ENCODE measurements at regions not wholly inside any gene's neighbourhood (a gene's known extent, or its start where the extent isn't known, plus 50 kb on each side); places are given as distances from the start of the nearest gene placed in this dataset.

DNA sequence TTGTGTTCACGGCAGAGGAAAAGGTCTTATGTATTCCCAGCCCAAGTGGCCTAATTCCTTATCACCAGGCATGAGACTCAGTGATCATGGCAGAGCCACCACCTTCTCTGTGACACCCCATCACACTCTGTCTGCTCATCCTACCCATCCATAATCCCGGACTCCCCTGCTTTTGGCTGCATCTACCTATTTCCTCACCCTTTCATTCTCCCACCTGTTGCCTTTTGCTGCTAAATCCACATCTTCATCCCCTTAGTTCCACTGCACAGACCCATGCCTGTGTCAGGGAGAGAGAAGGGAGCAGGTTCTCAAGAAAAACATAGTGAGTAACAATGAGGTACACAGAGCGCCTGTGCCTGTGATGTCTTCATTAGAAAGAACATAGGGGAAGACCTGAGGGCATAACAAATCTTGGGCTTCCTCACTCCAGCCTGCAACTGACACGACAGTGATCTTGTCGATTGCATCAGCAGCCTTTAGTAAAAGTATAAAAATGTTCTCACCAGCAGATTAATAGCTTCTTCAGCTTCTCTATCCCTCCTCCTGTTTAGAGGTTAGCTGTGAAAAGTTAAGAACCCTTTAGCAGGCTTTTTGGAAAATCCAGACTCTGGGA lies 246.5 kb upstream of the SPRED2 start:
- Mint-ChIP-seq H3K27ac (no peak overlapping the region), H3K4me1 (ENCODE audit: low read depth) (no peaks in the 10 kb centered on the region), H3K9me3 (ENCODE audit: insufficient read depth) (no peaks in the 10 kb centered on the region), H3K27me3 (ENCODE audit: low read depth) (peaks cover 11% of the 10 kb centered on the region), H3K36me3 (ENCODE audit: low read depth) (no peaks in the 10 kb centered on the region), H3K4me3 (no peak overlapping the region)
- DNase-seq = no peak
- ATAC-seq = no peak
- ChIA-PET CTCF (no interaction called here), POLR2A (no interaction called here)

DNA sequence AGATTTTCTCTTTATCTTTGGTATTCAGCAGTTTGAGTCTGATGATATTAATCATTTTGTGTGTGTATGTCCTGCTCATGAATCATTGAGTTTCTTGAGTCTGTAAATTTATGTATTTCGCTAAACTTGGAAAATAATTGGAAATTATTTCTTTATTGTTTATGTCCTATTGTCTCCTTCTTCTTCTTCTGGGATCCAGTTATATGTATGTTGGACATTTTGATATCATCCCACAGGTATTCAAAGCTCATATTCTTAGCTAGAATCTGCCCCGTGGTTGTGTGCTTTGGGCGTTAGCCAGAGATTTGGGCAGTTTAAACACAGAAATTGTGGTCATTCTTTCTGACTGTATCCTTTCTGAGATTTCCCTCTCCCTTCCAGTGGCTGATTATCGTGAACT lies 243.0 kb upstream of the SPRED2 start:
- ChIA-PET CTCF (no interaction called here), POLR2A (no interaction called here)
- no peaks in the 10 kb centered on the region for H3K4me1 Mint-ChIP-seq (ENCODE audit: low read depth)
- ATAC-seq (no peak), DNase-seq (no peak)
- H3K27me3 Mint-ChIP-seq (ENCODE audit: low read depth) = peaks cover 9% of the 10 kb centered on the region
- H3K9me3 Mint-ChIP-seq (ENCODE audit: insufficient read depth) = no peaks in the 10 kb centered on the region
- H3K36me3 Mint-ChIP-seq (ENCODE audit: low read depth) = no peaks in the 10 kb centered on the region
- no peak overlapping the region for H3K27ac Mint-ChIP-seq
- H3K4me3 Mint-ChIP-seq = no peak overlapping the region

DNA sequence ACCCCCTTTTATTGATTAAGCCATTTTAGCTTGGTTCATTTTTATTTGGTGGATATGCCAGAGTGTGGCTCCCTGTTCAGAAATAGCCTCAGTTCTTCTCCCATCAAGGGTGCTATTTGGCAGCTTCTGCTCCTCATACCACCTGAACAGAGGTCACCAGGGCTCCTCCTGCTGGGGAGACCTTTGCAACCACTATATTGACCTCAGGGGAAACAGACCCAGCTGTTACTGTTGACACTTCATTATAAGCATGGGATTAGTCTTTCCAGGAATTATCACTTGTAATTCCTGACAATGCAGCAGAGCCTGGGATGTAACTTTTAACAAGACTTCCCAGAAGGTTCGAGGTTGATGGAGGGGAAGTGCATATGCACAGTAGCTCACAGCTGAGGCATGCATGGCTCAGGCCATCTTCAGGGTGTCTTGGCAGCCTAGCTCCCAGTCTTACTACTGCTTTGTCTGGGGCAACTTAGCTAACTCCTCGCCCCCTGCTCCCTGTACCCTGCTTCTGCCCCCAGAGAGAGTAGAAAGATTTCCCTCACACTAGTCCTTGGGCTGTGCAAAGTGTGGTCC lies 239.4 kb upstream of the SPRED2 start:
- no peak overlapping the region for H3K4me3 Mint-ChIP-seq
- CTCF ChIA-PET = interaction anchor here (0.6 kb wide), 1 partner anchor 564 kb away, joined by 3 read pairs; no protein-coding TSS in a partner anchor
- H3K27me3 Mint-ChIP-seq (ENCODE audit: low read depth) = peaks cover 9% of the 10 kb centered on the region
- POLR2A ChIA-PET = no interaction called here
- H3K9me3 Mint-ChIP-seq (ENCODE audit: insufficient read depth) = peaks cover 3% of the 10 kb centered on the region
- H3K4me1 Mint-ChIP-seq (ENCODE audit: low read depth) = no peaks in the 10 kb centered on the region
- H3K36me3 Mint-ChIP-seq (ENCODE audit: low read depth) = no peaks in the 10 kb centered on the region
- DNase-seq = no peak
- no peak overlapping the region for H3K27ac Mint-ChIP-seq
- ATAC-seq = no peak

DNA sequence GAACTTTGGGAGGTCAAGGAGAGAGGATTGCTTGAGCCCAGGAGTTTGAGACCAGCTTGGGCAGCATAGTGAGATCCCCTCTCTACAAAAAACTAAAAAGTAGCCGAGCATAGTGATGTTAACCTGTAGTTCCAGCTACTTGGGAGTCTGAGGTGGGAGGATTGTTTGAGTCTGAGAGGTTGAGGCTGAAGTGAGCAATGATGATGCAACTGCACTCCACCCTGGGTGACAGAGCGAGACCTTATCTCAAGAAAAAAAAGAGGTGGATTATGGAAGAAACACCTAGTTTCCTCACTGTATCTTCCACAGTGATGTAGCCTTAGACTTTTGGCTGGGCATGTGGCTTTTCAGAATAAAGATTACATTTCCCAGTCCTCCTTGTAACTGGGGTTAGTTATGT lies 237.2 kb upstream of the SPRED2 start:
- peaks cover 8% of the 10 kb centered on the region for H3K4me1 Mint-ChIP-seq (ENCODE audit: low read depth)
- POLR2A ChIA-PET = no interaction called here

DNA sequence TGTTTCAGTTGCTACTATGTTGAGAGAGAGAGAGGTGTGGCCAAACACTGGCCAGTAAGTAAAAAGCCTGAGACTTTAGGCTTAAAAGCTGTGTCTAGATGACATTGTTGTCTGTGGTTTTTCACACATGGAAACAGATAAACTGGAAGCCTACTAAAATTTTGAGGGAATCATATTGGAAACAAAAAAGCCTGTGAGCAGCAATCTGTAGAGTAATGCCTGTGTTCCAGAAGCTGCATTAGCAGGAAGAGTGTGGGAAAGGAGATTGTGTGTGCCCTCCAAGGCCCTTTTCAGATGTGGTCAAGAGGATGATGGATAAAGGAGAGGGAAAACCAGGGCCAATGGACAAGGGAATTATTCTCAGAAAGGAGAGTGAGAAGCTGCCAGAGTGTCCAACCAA lies 236.3 kb upstream of the SPRED2 start:
- peaks cover 8% of the 10 kb centered on the region for H3K4me1 Mint-ChIP-seq (ENCODE audit: low read depth)
- H3K4me3 Mint-ChIP-seq = no peak overlapping the region
- H3K9me3 Mint-ChIP-seq (ENCODE audit: insufficient read depth) = peaks cover 3% of the 10 kb centered on the region
- ChIA-PET POLR2A (no interaction called here), CTCF (no interaction called here)
- peaks cover 5% of the 10 kb centered on the region for H3K27me3 Mint-ChIP-seq (ENCODE audit: low read depth)
- H3K36me3 Mint-ChIP-seq (ENCODE audit: low read depth) = no peaks in the 10 kb centered on the region
- no peak overlapping the region for H3K27ac Mint-ChIP-seq
- no peak for ATAC-seq
- no peak for DNase-seq

More for the DNA sequence above, 237.2 kb upstream of the SPRED2 start:
- DNase-seq (no peak), ATAC-seq (no peak)
- CTCF ChIA-PET = no interaction called here
- H3K36me3 Mint-ChIP-seq (ENCODE audit: low read depth) = no peaks in the 10 kb centered on the region
- H3K4me3 Mint-ChIP-seq = no peak overlapping the region
- H3K9me3 Mint-ChIP-seq (ENCODE audit: insufficient read depth) = peaks cover 3% of the 10 kb centered on the region
- no peak overlapping the region for H3K27ac Mint-ChIP-seq
- peaks cover 7% of the 10 kb centered on the region for H3K27me3 Mint-ChIP-seq (ENCODE audit: low read depth)

- POLR2A ChIA-PET = no interaction called here
- ATAC-seq (no peak), DNase-seq (no peak)
- no peak overlapping the region for H3K27ac Mint-ChIP-seq
- H3K9me3 Mint-ChIP-seq (ENCODE audit: insufficient read depth) = peaks cover 3% of the 10 kb centered on the region
- no peak overlapping the region for H3K4me3 Mint-ChIP-seq
- peaks cover 3% of the 10 kb centered on the region for H3K27me3 Mint-ChIP-seq (ENCODE audit: low read depth)
- H3K36me3 Mint-ChIP-seq (ENCODE audit: low read depth) = no peaks in the 10 kb centered on the region
- CTCF ChIA-PET = no interaction called here
- peaks cover 8% of the 10 kb centered on the region for H3K4me1 Mint-ChIP-seq (ENCODE audit: low read depth)
Observed at GRCh38 chr2:65666156-65666725, 233.8 kb upstream of the SPRED2 start.

DNA sequence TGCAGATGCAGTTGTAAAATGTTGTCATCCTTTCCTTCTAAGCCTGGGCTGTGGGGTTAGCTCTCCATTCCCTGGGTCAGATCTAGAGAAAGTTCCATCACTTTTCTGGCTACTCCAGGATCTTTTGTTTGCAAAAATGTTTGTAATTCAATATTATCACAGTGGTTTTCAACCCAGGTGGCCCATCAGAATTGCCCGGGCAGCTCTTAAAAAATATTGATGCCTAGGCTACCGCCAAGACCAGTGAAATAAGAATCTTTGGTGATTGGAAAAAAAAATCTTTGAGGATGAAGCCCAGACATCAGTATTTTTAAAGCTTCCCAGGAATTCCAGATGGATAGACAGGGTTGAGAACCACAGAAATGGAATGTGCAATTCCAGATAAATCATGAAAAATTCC lies 232.5 kb upstream of the SPRED2 start:
- H3K36me3 Mint-ChIP-seq (ENCODE audit: low read depth) = no peaks in the 10 kb centered on the region
- DNase-seq = no peak
- no peak for ATAC-seq
- peaks cover 8% of the 10 kb centered on the region for H3K4me1 Mint-ChIP-seq (ENCODE audit: low read depth)
- no peaks in the 10 kb centered on the region for H3K27me3 Mint-ChIP-seq (ENCODE audit: low read depth)
- H3K27ac Mint-ChIP-seq = no peak overlapping the region
- CTCF ChIA-PET = interaction anchor here (0.6 to 1.1 kb wide), 2 partner anchors 25 to 26 kb away, joined by 3 read pairs; no protein-coding TSS in a partner anchor
- no peak overlapping the region for H3K4me3 Mint-ChIP-seq
- POLR2A ChIA-PET = no interaction called here
- peaks cover 3% of the 10 kb centered on the region for H3K9me3 Mint-ChIP-seq (ENCODE audit: insufficient read depth)

GRCh38 chr2:65663831-65664407 lies 231.5 kb upstream of the SPRED2 start:
- DNase-seq (no peak), ATAC-seq (no peak)
- Mint-ChIP-seq H3K36me3 (ENCODE audit: low read depth) (no peaks in the 10 kb centered on the region), H3K27ac (no peak overlapping the region), H3K4me1 (ENCODE audit: low read depth) (peaks cover 8% of the 10 kb centered on the region), H3K9me3 (ENCODE audit: insufficient read depth) (peaks cover 3% of the 10 kb centered on the region), H3K27me3 (ENCODE audit: low read depth) (no peaks in the 10 kb centered on the region), H3K4me3 (no peak overlapping the region)
- ChIA-PET CTCF (interaction anchor here (1.1 kb wide), 1 partner anchor 24 kb away, joined by 3 read pairs; no protein-coding TSS in a partner anchor), POLR2A (no interaction called here)

GRCh38 chr2:65662654-65663432 lies 230.4 kb upstream of the SPRED2 start:
- H3K27me3 Mint-ChIP-seq (ENCODE audit: low read depth) = no peaks in the 10 kb centered on the region
- DNase-seq (no peak), ATAC-seq (no peak)
- H3K4me1 Mint-ChIP-seq (ENCODE audit: low read depth) = peaks cover 8% of the 10 kb centered on the region
- CTCF ChIA-PET = no interaction called here
- no peaks in the 10 kb centered on the region for H3K36me3 Mint-ChIP-seq (ENCODE audit: low read depth)
- no peak overlapping the region for H3K27ac Mint-ChIP-seq
- H3K4me3 Mint-ChIP-seq = no peak overlapping the region
- POLR2A ChIA-PET = no interaction called here
- H3K9me3 Mint-ChIP-seq (ENCODE audit: insufficient read depth) = no peaks in the 10 kb centered on the region

DNA sequence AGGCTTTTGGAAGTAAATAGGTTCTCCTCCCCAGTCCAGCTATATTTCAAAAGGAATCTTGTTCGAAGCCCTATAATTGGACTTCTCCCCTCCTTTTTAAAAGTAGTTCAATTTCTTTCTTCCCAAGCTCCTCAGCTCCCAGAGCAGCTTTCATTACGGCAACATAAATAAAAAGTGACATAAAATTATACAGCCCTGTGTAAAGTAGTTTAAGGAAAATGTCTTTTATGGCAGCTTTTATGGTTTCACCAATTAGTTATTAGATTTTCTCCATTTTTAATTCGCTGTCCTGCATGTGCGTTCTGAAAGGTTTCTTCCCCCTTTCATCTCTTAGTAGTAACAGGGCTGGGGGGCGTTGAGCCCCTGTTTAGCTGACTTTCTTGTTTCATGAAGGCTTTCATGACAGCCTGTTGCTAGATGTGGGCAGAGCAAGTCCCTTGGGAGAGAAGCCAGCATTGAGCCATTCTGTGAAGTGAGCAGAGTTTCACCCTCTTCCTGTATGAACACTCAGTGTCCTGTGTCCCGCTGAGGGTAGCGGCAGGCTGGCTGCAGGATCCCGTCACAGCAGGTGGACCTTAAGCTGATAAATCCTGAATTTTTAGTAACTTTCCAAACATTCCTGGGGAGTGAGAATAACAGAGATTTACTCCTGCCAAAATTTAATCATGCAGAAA lies 229.7 kb upstream of the SPRED2 start:
- ATAC-seq (no peak), DNase-seq (no peak)
- no peak overlapping the region for H3K4me3 Mint-ChIP-seq
- H3K27me3 Mint-ChIP-seq (ENCODE audit: low read depth) = no peaks in the 10 kb centered on the region
- no peaks in the 10 kb centered on the region for H3K9me3 Mint-ChIP-seq (ENCODE audit: insufficient read depth)
- ChIA-PET POLR2A (no interaction called here), CTCF (no interaction called here)
- H3K36me3 Mint-ChIP-seq (ENCODE audit: low read depth) = no peaks in the 10 kb centered on the region
- H3K4me1 Mint-ChIP-seq (ENCODE audit: low read depth) = peaks cover 8% of the 10 kb centered on the region
- H3K27ac Mint-ChIP-seq = no peak overlapping the region

- Mint-ChIP-seq H3K9me3 (ENCODE audit: insufficient read depth) (no peaks in the 10 kb centered on the region), H3K36me3 (ENCODE audit: low read depth) (no peaks in the 10 kb centered on the region), H3K4me3 (no peak overlapping the region), H3K4me1 (ENCODE audit: low read depth) (no peaks in the 10 kb centered on the region), H3K27ac (no peak overlapping the region), H3K27me3 (ENCODE audit: low read depth) (no peaks in the 10 kb centered on the region)
- ChIA-PET CTCF (no interaction called here), POLR2A (no interaction called here)
- ATAC-seq (no peak), DNase-seq (no peak)
Observed at GRCh38 chr2:65660340-65660739, 227.9 kb upstream of the SPRED2 start.

DNA sequence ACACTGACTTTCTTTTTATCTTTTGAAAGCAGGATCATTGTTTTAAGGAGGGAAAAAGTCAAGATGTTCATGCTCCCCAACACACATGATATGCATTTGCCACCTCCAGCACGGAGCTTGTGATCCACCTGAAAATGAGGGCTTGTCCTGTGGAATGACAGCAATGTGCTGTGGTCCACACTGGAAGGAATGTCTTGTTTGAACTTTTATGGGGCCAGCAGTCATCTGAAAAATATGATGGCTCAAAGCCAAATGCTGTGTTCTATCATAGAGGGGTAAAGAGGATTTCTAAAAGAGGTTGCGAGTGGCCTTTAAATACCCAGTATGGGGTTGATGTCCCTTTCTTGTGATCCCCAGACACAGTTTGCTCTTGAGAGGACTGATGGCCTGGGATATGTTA lies 226.5 kb upstream of the SPRED2 start:
- no peaks in the 10 kb centered on the region for H3K36me3 Mint-ChIP-seq (ENCODE audit: low read depth)
- CTCF ChIA-PET = no interaction called here
- no peak overlapping the region for H3K27ac Mint-ChIP-seq
- H3K9me3 Mint-ChIP-seq (ENCODE audit: insufficient read depth) = no peaks in the 10 kb centered on the region
- POLR2A ChIA-PET = no interaction called here
- no peak for DNase-seq
- no peak for ATAC-seq
- H3K27me3 Mint-ChIP-seq (ENCODE audit: low read depth) = no peaks in the 10 kb centered on the region
- no peak overlapping the region for H3K4me3 Mint-ChIP-seq
- no peaks in the 10 kb centered on the region for H3K4me1 Mint-ChIP-seq (ENCODE audit: low read depth)
